IPS-20b (cell line): ENCODE measurements at regions not wholly inside any gene's neighbourhood (a gene's known extent, or its start where the extent isn't known, plus 50 kb on each side); places are given as distances from the start of the nearest gene placed in this dataset.

Experiments
- H3K27ac ChIP-seq: one replicate; pipeline ENCODE4 v1.5.1; 2013; ENCODE audit warnings: low read length
- H3K27me3 ChIP-seq: 2 replicates; pipeline ENCODE4 v1.6.1; 2013; ENCODE audit warnings: mild to moderate bottlenecking, low read length, inconsistent platforms; ENCODE audit not compliant: insufficient read depth
- H3K36me3 ChIP-seq: 2 replicates; pipeline ENCODE4 v1.6.1; 2013; ENCODE audit warnings: low read depth, mild to moderate bottlenecking, inconsistent platforms, low read length, moderate library complexity; ENCODE audit not compliant: insufficient read depth
- H3K4me1 ChIP-seq: 2 replicates; pipeline ENCODE4 v1.6.1; 2013; ENCODE audit warnings: mild to moderate bottlenecking, control low read depth, inconsistent platforms, low read length, moderate library complexity; ENCODE audit not compliant: insufficient read depth
- H3K4me3 ChIP-seq: 2 replicates; pipeline ENCODE4 v1.5.1; 2013; ENCODE audit warnings: mild to moderate bottlenecking, low read length, inconsistent platforms
- H3K9ac ChIP-seq: 2 replicates; pipeline ENCODE4 v1.6.1; 2013; ENCODE audit warnings: low read depth, mild to moderate bottlenecking, inconsistent platforms, low read length, moderate library complexity
- H3K9me3 ChIP-seq: 2 replicates; pipeline ENCODE4 v1.6.1; 2013; ENCODE audit warnings: mild to moderate bottlenecking, low read depth, low read length, inconsistent platforms; ENCODE audit not compliant: insufficient read depth

DNA sequence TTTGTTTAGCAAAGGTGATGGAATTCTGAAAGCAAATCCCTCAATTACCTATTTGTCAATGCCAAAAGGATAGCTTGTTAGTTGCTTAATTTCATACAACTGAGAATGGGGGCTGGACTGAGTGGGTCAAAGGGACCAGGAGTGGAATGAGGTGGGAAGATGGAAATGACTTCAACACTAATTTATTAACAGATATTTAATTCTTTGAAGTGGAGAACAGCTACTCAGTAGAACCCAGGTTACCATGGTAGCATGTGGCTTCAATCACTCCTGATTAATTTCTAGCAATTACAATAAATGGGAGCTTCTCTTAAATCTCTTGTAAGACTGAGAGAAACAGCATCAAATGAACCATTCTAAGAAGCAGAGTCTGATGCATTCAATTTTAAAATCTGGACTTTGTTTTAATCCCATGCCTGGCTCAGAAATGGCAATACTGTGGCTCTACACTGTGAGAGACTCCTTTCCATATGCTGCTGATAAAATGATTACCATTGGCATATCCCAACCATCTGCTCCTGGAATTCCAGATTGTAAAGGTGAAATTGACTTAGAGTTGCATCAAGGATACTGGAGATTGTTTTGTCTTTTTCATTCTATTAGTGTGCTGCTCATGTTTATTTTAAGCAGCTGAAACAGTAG, 607.8 kb downstream of the SNAPC1 start:
- Histone ChIP-seq H3K9me3 (no peaks in the 10 kb centered on the region), H3K36me3 (no peaks in the 10 kb centered on the region), H3K4me3 (no peak overlapping the region), H3K4me1 (no peaks in the 10 kb centered on the region), H3K27me3 (no peaks in the 10 kb centered on the region), H3K27ac (no peak overlapping the region), H3K9ac (no peak overlapping the region)

DNA sequence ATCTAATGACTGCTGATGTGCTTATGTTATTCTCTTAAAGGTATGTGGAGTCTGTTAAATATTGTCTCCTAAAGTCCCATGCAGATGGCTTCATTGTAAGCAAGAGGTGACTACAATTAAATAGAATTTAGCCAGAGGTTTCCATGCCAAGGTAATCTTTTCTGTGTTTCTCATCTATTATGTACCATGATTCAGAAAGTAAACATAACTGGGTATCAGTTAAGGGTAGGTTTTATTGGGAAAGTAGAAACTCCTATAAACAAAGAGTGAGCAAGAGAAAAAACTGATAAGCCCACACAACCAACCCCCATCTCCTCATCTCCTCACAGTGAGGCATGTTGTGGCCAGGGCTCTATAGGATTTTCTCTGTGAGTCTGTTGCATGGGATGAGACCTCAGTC, 611.7 kb downstream of the SNAPC1 start:
- no peak overlapping the region for H3K9ac ChIP-seq
- H3K27ac ChIP-seq, result no peak overlapping the region
- H3K9me3 ChIP-seq, result no peaks in the 10 kb centered on the region
- no peak overlapping the region for H3K4me3 ChIP-seq
- H3K27me3 ChIP-seq, result no peaks in the 10 kb centered on the region
- H3K4me1 ChIP-seq, result no peaks in the 10 kb centered on the region
- no peaks in the 10 kb centered on the region for H3K36me3 ChIP-seq

DNA sequence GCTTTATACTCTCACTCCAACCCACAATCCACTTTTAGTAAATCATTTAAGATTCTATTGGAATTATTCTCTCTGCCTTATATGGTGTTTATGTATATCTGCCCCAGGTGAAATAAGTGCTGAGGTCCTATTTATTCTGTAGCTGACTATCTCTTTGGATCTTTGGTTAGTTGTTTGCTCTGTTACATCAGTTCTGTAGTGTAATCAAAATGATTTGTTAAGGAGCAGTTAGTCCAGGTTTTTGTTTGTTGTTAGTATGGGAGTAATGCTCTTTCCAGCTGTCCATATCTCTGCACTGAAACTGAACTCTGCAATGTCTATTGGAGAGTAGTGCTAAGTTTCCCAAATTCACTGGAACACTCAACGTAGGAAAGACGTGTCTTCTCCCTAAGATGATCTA, 615.8 kb downstream of the SNAPC1 start:
- Histone ChIP-seq H3K4me1 (no peaks in the 10 kb centered on the region), H3K36me3 (no peaks in the 10 kb centered on the region), H3K9ac (no peak overlapping the region), H3K9me3 (no peaks in the 10 kb centered on the region), H3K27me3 (no peaks in the 10 kb centered on the region), H3K27ac (no peak overlapping the region), H3K4me3 (no peak overlapping the region)

DNA sequence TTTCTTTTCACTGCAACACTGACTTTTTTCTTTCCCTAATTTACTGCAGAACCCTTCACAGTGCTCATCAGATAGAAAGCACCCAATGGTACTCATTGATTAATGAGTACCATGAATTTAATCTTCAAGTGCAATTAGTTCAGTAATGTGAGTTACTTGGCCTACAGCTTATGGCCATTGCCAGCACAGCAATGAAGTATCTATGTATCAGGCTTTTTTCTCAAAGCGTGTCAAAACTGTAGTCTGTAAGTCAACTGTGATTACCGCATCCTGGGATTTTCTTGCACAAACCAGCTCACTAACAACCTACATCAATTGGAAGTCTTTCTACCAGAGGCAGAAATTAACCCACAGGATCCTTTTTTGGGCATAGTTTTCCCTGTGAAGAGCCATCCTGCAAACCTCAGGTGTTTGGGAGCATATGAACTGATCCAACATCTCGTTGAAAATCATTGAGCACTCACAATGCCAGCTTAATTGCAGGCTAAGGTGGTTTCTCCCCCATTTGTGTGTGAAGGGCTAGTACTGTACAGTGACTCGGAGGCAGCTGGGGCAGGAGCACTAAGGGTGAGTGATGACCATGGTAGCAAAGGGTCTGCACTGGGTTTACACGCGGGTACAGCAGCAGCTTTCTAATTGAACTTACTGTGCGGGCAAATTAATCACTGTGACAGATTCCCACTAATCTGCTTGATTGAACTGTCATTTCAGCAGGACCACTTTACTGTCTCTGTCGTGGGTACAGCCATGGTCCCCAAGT, 619.3 kb downstream of the SNAPC1 start:
- Histone ChIP-seq H3K27me3 (no peaks in the 10 kb centered on the region), H3K27ac (no peak overlapping the region), H3K36me3 (no peaks in the 10 kb centered on the region), H3K9me3 (peaks cover 2% of the 10 kb centered on the region), H3K4me3 (no peak overlapping the region), H3K9ac (no peak overlapping the region), H3K4me1 (no peaks in the 10 kb centered on the region)

DNA sequence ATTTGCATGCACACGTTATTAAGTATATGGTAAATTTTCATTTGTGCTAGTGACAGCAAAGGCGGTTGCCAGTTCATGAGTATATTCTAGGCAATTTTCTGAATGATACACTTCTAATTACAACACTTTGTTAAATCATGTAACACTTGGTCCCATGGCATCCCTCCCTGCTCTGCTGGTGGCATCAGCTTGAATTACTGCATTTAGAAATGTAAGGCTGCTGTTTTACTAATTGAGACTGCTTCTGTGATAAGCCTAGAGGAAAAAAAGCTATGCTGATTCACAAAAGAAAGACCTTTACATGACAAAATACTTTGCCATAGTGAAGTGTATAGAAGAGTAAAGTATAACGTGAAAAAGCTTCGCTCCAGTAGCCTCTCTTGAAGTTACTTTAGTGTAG, 636.1 kb downstream of the KCNH5 start:
- H3K27ac ChIP-seq, result no peak overlapping the region
- H3K9ac ChIP-seq, result no peak overlapping the region
- H3K9me3 ChIP-seq, result no peaks in the 10 kb centered on the region
- H3K4me1 ChIP-seq, result peaks cover 18% of the 10 kb centered on the region; the same call in 1 of the 2 replicates
- H3K36me3 ChIP-seq, result no peaks in the 10 kb centered on the region
- H3K4me3 ChIP-seq, result no peak overlapping the region
- no peaks in the 10 kb centered on the region for H3K27me3 ChIP-seq

DNA sequence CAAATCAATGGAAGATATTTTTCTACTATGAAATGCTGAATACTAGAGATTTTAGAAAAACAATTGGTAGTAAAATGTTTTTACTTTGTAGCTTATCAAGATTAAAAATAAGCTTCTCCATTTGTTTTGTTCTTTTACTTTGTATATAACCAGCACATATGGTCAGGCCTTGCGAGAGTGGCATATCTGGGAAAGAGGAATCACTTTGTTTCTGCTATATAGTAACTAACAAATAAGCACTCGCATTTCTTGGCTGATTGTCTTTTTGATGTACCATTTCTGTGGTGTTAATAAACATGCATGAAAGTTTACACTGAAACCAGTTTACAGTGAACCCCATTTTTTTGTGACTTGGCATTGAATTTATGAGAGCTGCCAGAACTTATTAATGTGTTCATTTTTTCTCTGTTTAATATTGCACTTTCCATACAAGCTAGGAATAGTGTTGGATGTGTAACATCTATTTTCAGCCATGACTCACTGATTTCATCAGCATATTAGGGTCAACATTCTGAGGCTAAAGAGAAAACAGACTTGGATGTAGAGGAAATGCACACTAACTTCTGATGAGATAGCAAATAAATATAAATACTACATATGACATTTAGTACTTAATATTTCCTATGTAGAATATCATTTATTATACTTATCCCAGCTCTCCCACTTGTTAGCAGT, 635.5 kb downstream of the KCNH5 start:
- Histone ChIP-seq H3K9me3 (no peaks in the 10 kb centered on the region), H3K4me3 (no peak overlapping the region), H3K27me3 (no peaks in the 10 kb centered on the region), H3K4me1 (peaks cover 18% of the 10 kb centered on the region; the same call in 1 of the 2 replicates), H3K27ac (no peak overlapping the region), H3K9ac (no peak overlapping the region), H3K36me3 (no peaks in the 10 kb centered on the region)

GRCh38 chr14:62420847-62421246, 624.4 kb downstream of the KCNH5 start:
- Histone ChIP-seq H3K4me3 (no peak overlapping the region), H3K27me3 (no peaks in the 10 kb centered on the region), H3K9ac (no peak overlapping the region), H3K4me1 (no peaks in the 10 kb centered on the region), H3K27ac (no peak overlapping the region), H3K9me3 (no peaks in the 10 kb centered on the region), H3K36me3 (no peaks in the 10 kb centered on the region)

DNA sequence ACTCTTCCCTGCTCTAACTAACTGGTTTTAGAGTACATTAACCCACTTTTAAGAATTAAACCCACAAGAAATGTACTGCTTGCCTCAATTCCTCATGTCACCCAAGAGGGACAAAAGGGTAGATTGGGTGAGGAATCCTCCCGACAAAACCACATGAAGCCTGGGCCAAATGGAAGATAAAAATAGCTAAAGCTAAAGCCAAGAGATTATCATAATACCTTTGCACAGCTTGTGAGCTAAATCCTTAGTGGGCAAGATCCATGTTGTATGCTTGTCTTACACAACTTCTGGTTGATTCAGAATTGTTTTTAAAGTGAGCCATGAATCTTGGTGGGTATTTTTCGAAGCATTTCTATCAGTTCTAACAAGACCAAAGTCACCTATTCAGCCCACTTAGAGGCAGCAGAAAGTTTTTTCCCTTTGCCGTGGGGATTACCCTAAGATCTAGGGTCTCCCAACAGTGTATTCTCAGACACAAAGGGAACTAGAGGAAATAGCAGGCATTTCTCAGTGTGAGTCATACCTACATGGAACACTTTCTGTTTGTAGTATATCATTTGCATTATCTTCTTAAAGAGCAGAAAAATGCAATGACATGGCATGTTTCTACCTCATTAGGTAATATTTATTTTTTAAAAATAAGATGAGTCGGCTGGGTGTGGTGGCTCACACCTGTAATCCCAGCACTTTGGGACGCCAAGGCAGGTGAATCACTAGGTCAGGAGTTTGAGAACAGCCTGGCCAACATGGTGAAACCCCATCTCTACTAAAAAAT, 616.6 kb downstream of the KCNH5 start:
- Histone ChIP-seq H3K27ac (no peak overlapping the region), H3K4me1 (no peaks in the 10 kb centered on the region)

DNA sequence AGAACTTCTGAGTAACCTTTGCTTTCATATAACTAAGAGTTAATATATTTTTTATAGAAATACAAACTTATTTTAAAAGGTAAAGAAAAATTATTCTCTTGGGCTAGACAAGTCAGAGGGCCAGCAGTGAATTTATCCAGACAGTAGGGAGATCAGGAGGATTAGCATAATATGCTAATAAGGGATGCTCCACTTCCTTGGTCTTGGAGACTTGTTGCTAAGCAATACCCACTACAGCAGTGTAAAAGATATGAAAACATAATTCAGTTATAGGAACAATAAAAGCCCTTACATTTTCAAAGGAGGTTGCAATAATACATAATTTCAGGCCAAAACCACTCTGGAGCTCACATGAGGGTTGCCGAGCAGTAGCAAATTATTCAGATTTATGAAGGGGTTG, 615.6 kb downstream of the KCNH5 start:
- H3K9ac ChIP-seq, result no peak overlapping the region
- no peaks in the 10 kb centered on the region for H3K4me1 ChIP-seq
- no peak overlapping the region for H3K4me3 ChIP-seq
- no peak overlapping the region for H3K27ac ChIP-seq
- no peaks in the 10 kb centered on the region for H3K27me3 ChIP-seq
- H3K9me3 ChIP-seq, result peaks cover 23% of the 10 kb centered on the region; the same call in 1 of the 2 replicates
- H3K36me3 ChIP-seq, result no peaks in the 10 kb centered on the region

More for the DNA sequence above, 616.6 kb downstream of the KCNH5 start:
- no peaks in the 10 kb centered on the region for H3K27me3 ChIP-seq
- H3K9ac ChIP-seq, result no peak overlapping the region
- H3K9me3 ChIP-seq, result peaks cover 18% of the 10 kb centered on the region; the same call in 1 of the 2 replicates
- no peak overlapping the region for H3K4me3 ChIP-seq
- H3K36me3 ChIP-seq, result no peaks in the 10 kb centered on the region

- H3K27me3 ChIP-seq, result no peaks in the 10 kb centered on the region
- no peak overlapping the region for H3K27ac ChIP-seq
- H3K4me3 ChIP-seq, result no peak overlapping the region
- H3K9me3 ChIP-seq, result peaks cover 27% of the 10 kb centered on the region; the same call in 1 of the 2 replicates
- H3K9ac ChIP-seq, result no peak overlapping the region
- no peaks in the 10 kb centered on the region for H3K36me3 ChIP-seq
- no peaks in the 10 kb centered on the region for H3K4me1 ChIP-seq
Observed at GRCh38 chr14:62431496-62431895, 613.8 kb downstream of the KCNH5 start.

DNA sequence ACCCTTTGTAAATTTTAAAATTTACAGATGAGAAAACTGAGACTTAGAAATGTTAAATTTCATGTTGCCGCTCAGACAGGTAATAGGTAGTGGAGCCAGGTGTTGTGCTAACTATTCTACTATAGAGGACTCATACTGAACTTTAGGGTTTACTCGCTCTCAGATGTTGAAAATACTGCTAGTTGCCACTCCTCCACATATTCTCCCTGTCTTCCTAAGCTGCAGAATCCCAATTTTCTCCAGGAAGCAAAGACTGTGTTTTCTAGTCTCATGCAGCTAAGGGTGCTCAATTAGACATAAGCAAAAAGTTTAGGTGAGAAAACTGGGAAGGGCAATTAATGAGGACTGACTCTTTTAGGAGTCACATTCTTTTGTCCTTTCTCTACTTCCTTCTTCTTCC, 612.3 kb downstream of the KCNH5 start:
- Histone ChIP-seq H3K9ac (no peak overlapping the region), H3K4me3 (no peak overlapping the region), H3K36me3 (no peaks in the 10 kb centered on the region), H3K4me1 (no peaks in the 10 kb centered on the region), H3K27me3 (no peaks in the 10 kb centered on the region), H3K9me3 (peaks cover 30% of the 10 kb centered on the region; the same call in 1 of the 2 replicates), H3K27ac (no peak overlapping the region)
